OCI-LY7 (cell line): ENCODE measurements at regions not wholly inside any gene's neighbourhood (a gene's known extent, or its start where the extent isn't known, plus 50 kb on each side); places are given as distances from the start of the nearest gene placed in this dataset.

Experiments
- EZH2phosphoT487 ChIP-seq: fragments of 200-600 bp; sonication (generic); IDR thresholded peaks from 2 replicates; pipeline ENCODE4 v1.6.1; 2018; ENCODE audit warnings: low read depth, borderline replicate concordance, mild to moderate bottlenecking, mixed run types, antibody characterized with exemption, low read length, moderate library complexity, mixed read lengths
- TF ChIP-seq, protein P1 (sequence below): fragments of 200-600 bp; sonication (generic); conservative IDR thresholded peaks from 2 replicates; pipeline ENCODE4 v1.5.1; 2014; ENCODE audit warnings: mild to moderate bottlenecking, antibody characterized with exemption, low read length, moderate library complexity, mixed read lengths

DNA sequence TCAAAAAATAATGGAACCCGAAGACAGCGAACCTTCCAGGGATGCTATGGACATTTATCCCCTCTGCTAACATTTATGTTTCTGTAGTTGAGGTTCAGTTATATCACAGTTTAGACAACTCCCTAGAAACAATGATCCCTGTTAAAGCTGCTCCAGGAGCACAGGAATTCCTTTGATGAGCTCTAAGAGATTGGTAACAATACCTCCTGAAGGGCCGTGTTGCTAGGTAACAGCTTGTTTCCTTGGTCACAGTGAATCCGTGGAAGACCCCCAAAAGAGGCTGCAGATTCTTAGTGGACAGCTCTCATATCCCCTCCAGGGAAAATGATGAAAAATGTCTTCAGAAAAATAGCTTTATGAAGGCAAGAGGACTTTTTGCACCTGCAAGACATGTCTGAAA, 160.2 kb downstream of the SERPINI1 start:
- TF ChIP-seq, protein P1, sequence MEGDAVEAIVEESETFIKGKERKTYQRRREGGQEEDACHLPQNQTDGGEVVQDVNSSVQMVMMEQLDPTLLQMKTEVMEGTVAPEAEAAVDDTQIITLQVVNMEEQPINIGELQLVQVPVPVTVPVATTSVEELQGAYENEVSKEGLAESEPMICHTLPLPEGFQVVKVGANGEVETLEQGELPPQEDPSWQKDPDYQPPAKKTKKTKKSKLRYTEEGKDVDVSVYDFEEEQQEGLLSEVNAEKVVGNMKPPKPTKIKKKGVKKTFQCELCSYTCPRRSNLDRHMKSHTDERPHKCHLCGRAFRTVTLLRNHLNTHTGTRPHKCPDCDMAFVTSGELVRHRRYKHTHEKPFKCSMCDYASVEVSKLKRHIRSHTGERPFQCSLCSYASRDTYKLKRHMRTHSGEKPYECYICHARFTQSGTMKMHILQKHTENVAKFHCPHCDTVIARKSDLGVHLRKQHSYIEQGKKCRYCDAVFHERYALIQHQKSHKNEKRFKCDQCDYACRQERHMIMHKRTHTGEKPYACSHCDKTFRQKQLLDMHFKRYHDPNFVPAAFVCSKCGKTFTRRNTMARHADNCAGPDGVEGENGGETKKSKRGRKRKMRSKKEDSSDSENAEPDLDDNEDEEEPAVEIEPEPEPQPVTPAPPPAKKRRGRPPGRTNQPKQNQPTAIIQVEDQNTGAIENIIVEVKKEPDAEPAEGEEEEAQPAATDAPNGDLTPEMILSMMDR = no peak
- TF ChIP-seq EZH2phosphoT487 = no peak
